H9 (cell line): ENCODE measurements at regions not wholly inside any gene's neighbourhood (a gene's known extent, or its start where the extent isn't known, plus 50 kb on each side); places are given as distances from the start of the nearest gene placed in this dataset.

Experiments used
- DNase-seq: peaks from one replicate; pipeline ENCODE4 v3.0.0-alpha.2; 2017
- H2AFZ ChIP-seq: one replicate; pipeline ENCODE4 v1.6.1; 2013; ENCODE audit warnings: mild to moderate bottlenecking, low read length, control low read depth, moderate library complexity
- H2AK5ac ChIP-seq: 2 replicates; pipeline ENCODE4 v1.6.1; 2013; ENCODE audit warnings: low read length, control low read depth, mixed read lengths; ENCODE audit not compliant: insufficient read length
- H2BK120ac ChIP-seq: one replicate; pipeline ENCODE4 v1.6.1; 2013; ENCODE audit warnings: low read depth, mild to moderate bottlenecking, low read length, control low read depth, inconsistent platforms; ENCODE audit not compliant: poor library complexity, severe bottlenecking
- H2BK12ac ChIP-seq: 2 replicates; pipeline ENCODE4 v1.6.1; 2013; ENCODE audit warnings: low read length, control low read depth, mixed read lengths, low read depth; ENCODE audit not compliant: insufficient read length
- H2BK15ac ChIP-seq: 2 replicates; pipeline ENCODE4 v1.6.1; 2013; ENCODE audit warnings: low read depth, low read length, control low read depth
- H2BK20ac ChIP-seq: one replicate; pipeline ENCODE4 v1.6.1; 2013; ENCODE audit warnings: low read depth, mild to moderate bottlenecking, low read length, control low read depth, inconsistent platforms; ENCODE audit not compliant: poor library complexity, severe bottlenecking
- H2BK5ac ChIP-seq: 2 replicates; pipeline ENCODE4 v1.6.1; 2013; ENCODE audit warnings: low read length, control low read depth, mixed read lengths; ENCODE audit not compliant: insufficient read length
- H3K14ac ChIP-seq: 2 replicates; pipeline ENCODE4 v1.6.1; 2013; ENCODE audit warnings: low read length, control low read depth; ENCODE audit not compliant: insufficient read depth
- H3K18ac ChIP-seq: 2 replicates; pipeline ENCODE4 v1.6.1; 2013; ENCODE audit warnings: low read depth, mild to moderate bottlenecking, mixed read lengths, low read length, control low read depth; ENCODE audit not compliant: insufficient read length
- H3K23ac ChIP-seq: 2 replicates; pipeline ENCODE4 v1.6.1; 2013; ENCODE audit warnings: low read length, control low read depth, mixed read lengths, low read depth; ENCODE audit not compliant: insufficient read length
- H3K23me2 ChIP-seq: 2 replicates; pipeline ENCODE4 v1.6.1; 2013; ENCODE audit warnings: low read depth, mild to moderate bottlenecking, mixed read lengths, low read length, control low read depth; ENCODE audit not compliant: insufficient read length, poor library complexity, severe bottlenecking
- H3K27ac ChIP-seq: 2 replicates; pipeline ENCODE4 v1.5.1; 2013; ENCODE audit warnings: low read length, control low read depth, mixed read lengths, low read depth; ENCODE audit not compliant: insufficient read length
- H3K27me3 ChIP-seq: 2 replicates; pipeline ENCODE4 v1.6.1; 2013; ENCODE audit warnings: low read length, control low read depth, inconsistent platforms; ENCODE audit not compliant: insufficient read depth
- H3K4ac ChIP-seq: 2 replicates; pipeline ENCODE4 v1.6.1; 2013; ENCODE audit warnings: low read depth, mild to moderate bottlenecking, control low read depth, inconsistent platforms, low read length, moderate library complexity
- H3K4me1 ChIP-seq: 2 replicates; pipeline ENCODE4 v1.6.1; 2013; ENCODE audit warnings: low read length, control low read depth, inconsistent platforms; ENCODE audit not compliant: insufficient read depth
- H3K4me2 ChIP-seq: 2 replicates; pipeline ENCODE4 v1.6.1; 2013; ENCODE audit warnings: low read length, control low read depth, mixed read lengths; ENCODE audit not compliant: insufficient read length, insufficient read depth
- H3K56ac ChIP-seq: 2 replicates; pipeline ENCODE4 v1.6.1; 2013; ENCODE audit warnings: low read depth, mild to moderate bottlenecking, mixed read lengths, low read length, control low read depth; ENCODE audit not compliant: insufficient read length
- H3K79me1 ChIP-seq: 2 replicates; pipeline ENCODE4 v1.6.1; 2013; ENCODE audit warnings: low read depth, mild to moderate bottlenecking, moderate library complexity, low read length, control low read depth, inconsistent platforms; ENCODE audit not compliant: insufficient read depth, poor library complexity, severe bottlenecking
- H3K79me2 ChIP-seq: 2 replicates; pipeline ENCODE4 v1.6.1; 2013; ENCODE audit warnings: low read length, control low read depth, inconsistent platforms; ENCODE audit not compliant: insufficient read depth
- H3K9ac ChIP-seq: 2 replicates; pipeline ENCODE4 v1.6.1; 2013; ENCODE audit warnings: low read length, control low read depth, mixed read lengths; ENCODE audit not compliant: insufficient read length; ENCODE audit errors: extremely low read depth
- H3K9me3 ChIP-seq: one replicate; pipeline ENCODE4 v1.6.1; 2013; ENCODE audit warnings: low read depth, low read length, inconsistent platforms; ENCODE audit not compliant: control insufficient read depth
- H3T11ph ChIP-seq: one replicate; pipeline ENCODE4 v1.6.1; 2013; ENCODE audit warnings: mild to moderate bottlenecking, low read length, control low read depth, inconsistent platforms
- H4K20me1 ChIP-seq: one replicate; pipeline ENCODE4 v1.6.1; 2013; ENCODE audit not compliant: control insufficient read depth, insufficient read length, insufficient read depth
- H4K5ac ChIP-seq: 2 replicates; pipeline ENCODE4 v1.6.1; 2013; ENCODE audit warnings: low read depth, mild to moderate bottlenecking, mixed read lengths, low read length, control low read depth; ENCODE audit not compliant: insufficient read length
- H4K8ac ChIP-seq: replicated peaks from 2 replicates; pipeline ENCODE4 v1.6.1; 2013; ENCODE audit warnings: low read length, control low read depth, mixed read lengths, low read depth; ENCODE audit not compliant: insufficient read length
- H4K91ac ChIP-seq: 2 replicates; pipeline ENCODE4 v1.6.1; 2013; ENCODE audit warnings: low read depth, mild to moderate bottlenecking, moderate library complexity, mixed read lengths, low read length, control low read depth; ENCODE audit not compliant: insufficient read length
- H3K27ac Mint-ChIP-seq, 3 experiments: 2 replicates in 2 of 3; 3 replicates in 1 of 3; pipeline ENCODE4 v1.8.0; 2020 to 2021; ENCODE audit warnings: mixed read lengths in 3 of 3, mild to moderate bottlenecking in 1 of 3, moderate library complexity in 1 of 3
- H3K27me3 Mint-ChIP-seq: 2 replicates; pipeline ENCODE4 v1.8.0; 2021; ENCODE audit warnings: low read depth, mild to moderate bottlenecking, moderate library complexity, mixed read lengths
- H3K36me3 Mint-ChIP-seq, 3 experiments: 2 replicates in 2 of 3; 3 replicates in 1 of 3; pipeline ENCODE4 v1.8.0; 2020 to 2021; ENCODE audit warnings: low read depth in 3 of 3, mixed read lengths in 3 of 3; ENCODE audit not compliant: insufficient read depth in 1 of 3
- H3K4me1 Mint-ChIP-seq, 2 experiments: 2 replicates each; pipeline ENCODE4 v1.8.0; 2020; ENCODE audit warnings: mixed read lengths in 2 of 2
- H3K4me3 Mint-ChIP-seq, 2 experiments: 2 replicates in 1 of 2; 3 replicates in 1 of 2; pipeline ENCODE4 v1.8.0; 2020 to 2021; ENCODE audit warnings: mild to moderate bottlenecking in 2 of 2, mixed read lengths in 2 of 2, moderate library complexity in 1 of 2
- H3K9me3 Mint-ChIP-seq, 2 experiments: 2 replicates in 1 of 2; 3 replicates in 1 of 2; pipeline ENCODE4 v1.8.0; 2020; ENCODE audit warnings: mild to moderate bottlenecking in 2 of 2, mixed read lengths in 2 of 2, moderate library complexity in 1 of 2
- WGBS: extraction: QIAGEN DNeasy Blood & Tissue Kit; methylation state at CpG from one replicate; pipeline ENCODE4 v1.1.7; 2013; ENCODE audit warnings: missing lambda C conversion rate, low lambda C conversion rate, mixed read lengths; ENCODE audit not compliant: insufficient read length; ENCODE audit errors: extremely low coverage; 5-methylcytosine and 5-hydroxymethylcytosine counted together
- TF ChIP-seq, protein P1 (sequence below): fragments of 200-600 bp; sonication (generic); conservative IDR thresholded peaks from 3 replicates; pipeline ENCODE4 v1.8.0; 2021; ENCODE audit warnings: antibody characterized with exemption, mild to moderate bottlenecking

DNA sequence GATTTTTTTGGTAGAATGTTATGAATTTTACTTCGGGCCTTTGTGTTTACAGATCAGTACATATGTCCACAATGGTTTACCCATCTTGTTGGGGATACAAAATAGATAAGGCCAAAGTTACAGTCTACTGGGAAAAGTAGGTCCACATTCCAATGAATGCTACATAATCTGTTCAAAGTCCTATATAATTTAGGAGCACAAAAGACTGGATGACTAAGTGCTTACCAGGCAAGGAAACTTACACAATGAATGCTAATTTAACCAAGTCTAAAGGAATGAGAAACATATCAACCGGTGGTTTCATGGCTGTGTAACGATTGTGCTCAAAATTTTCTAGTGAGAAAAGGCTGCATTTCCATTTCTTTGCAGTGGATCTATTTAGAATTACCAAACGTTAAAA is 97.4 kb upstream of the TRPM3 start:
- Histone ChIP-seq H2BK20ac (no peak overlapping the region), H2BK5ac (no peak overlapping the region), H3K23me2 (no peaks in the 10 kb centered on the region), H3K79me2 (no peaks in the 10 kb centered on the region), H3K23ac (no peak overlapping the region), H2BK15ac (no peak overlapping the region), H3K18ac (no peak overlapping the region), H4K20me1 (no peaks in the 10 kb centered on the region), H3K56ac (no peak overlapping the region), H3K27ac (no peak overlapping the region), H2AK5ac (no peak overlapping the region), H3K4me1 (no peaks in the 10 kb centered on the region; the same call in 1 of the 2 replicates), H3K27me3 (no peaks in the 10 kb centered on the region), H4K91ac (no peak overlapping the region), H4K5ac (no peak overlapping the region), H2AFZ (no peak overlapping the region), H3K9ac (no peak overlapping the region), H3K9me3 (peaks cover 8% of the 10 kb centered on the region), H3K14ac (no peak overlapping the region), H2BK12ac (no peak overlapping the region), H3T11ph (no peak overlapping the region), H2BK120ac (no peak overlapping the region), H4K8ac (no peak overlapping the region), H3K4ac (no peak overlapping the region), H3K79me1 (no peaks in the 10 kb centered on the region), H3K4me2 (no peak overlapping the region)
- WGBS, result no CpG with 5 or more reads among the region's 4 CpGs
- H3K4me3 Mint-ChIP-seq, result no peak overlapping the region; a peak in 1 of 5 replicates
- no peak overlapping the region for H3K27ac Mint-ChIP-seq
- peaks cover 10 to 11% of the 10 kb centered on the region in 2 experiments for H3K9me3 Mint-ChIP-seq
- peaks cover 2 to 12% (median 3%) of the 10 kb centered on the region in 3 experiments; a peak in 5 of 7 replicates for H3K36me3 Mint-ChIP-seq
- TF ChIP-seq, protein P1, sequence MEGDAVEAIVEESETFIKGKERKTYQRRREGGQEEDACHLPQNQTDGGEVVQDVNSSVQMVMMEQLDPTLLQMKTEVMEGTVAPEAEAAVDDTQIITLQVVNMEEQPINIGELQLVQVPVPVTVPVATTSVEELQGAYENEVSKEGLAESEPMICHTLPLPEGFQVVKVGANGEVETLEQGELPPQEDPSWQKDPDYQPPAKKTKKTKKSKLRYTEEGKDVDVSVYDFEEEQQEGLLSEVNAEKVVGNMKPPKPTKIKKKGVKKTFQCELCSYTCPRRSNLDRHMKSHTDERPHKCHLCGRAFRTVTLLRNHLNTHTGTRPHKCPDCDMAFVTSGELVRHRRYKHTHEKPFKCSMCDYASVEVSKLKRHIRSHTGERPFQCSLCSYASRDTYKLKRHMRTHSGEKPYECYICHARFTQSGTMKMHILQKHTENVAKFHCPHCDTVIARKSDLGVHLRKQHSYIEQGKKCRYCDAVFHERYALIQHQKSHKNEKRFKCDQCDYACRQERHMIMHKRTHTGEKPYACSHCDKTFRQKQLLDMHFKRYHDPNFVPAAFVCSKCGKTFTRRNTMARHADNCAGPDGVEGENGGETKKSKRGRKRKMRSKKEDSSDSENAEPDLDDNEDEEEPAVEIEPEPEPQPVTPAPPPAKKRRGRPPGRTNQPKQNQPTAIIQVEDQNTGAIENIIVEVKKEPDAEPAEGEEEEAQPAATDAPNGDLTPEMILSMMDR, result no peak
- H3K4me1 Mint-ChIP-seq, result peaks cover 15 to 18% of the 10 kb centered on the region in 2 experiments
- DNase-seq, result no peak
- H3K27me3 Mint-ChIP-seq, result no peaks in the 10 kb centered on the region
